Cardiac muscle cell (in vitro differentiated cells and primary cell): ENCODE measurements at regions not wholly inside any gene's neighbourhood (a gene's known extent, or its start where the extent isn't known, plus 50 kb on each side); places are given as distances from the start of the nearest gene placed in this dataset.

ENCODE experiments used
- DNase-seq, 2 donors: peaks; one replicate each; pipeline versions ENCODE4 v3.0.0 to v3.0.0-alpha.2; 2010 to 2017; ENCODE audit warnings: low read depth in 1 of 2, low spot score in 1 of 2
- H3K27ac ChIP-seq: fragments of 200-600 bp; sonication (generic); 2 replicates; pipeline ENCODE4 v1.5.1; 2016
- H3K27me3 ChIP-seq: fragments of 200-600 bp; sonication (generic); 2 replicates; pipeline ENCODE4 v1.6.0; 2016; ENCODE audit warnings: control low read depth
- H3K36me3 ChIP-seq: fragments of 200-600 bp; sonication (generic); 2 replicates; pipeline ENCODE4 v1.5.1; 2016; ENCODE audit warnings: control low read depth
- H3K4me1 ChIP-seq: fragments of 200-600 bp; sonication (generic); 2 replicates; pipeline ENCODE4 v1.8.1; 2017; ENCODE audit warnings: low read depth, mild to moderate bottlenecking, mixed run types
- H3K4me3 ChIP-seq: fragments of 200-600 bp; sonication (generic); 2 replicates; pipeline ENCODE4 v1.5.1; 2016; ENCODE audit warnings: mild to moderate bottlenecking
- H3K9me3 ChIP-seq: fragments of 200-600 bp; sonication (generic); 2 replicates; pipeline ENCODE4 v1.5.1; 2017; ENCODE audit warnings: low read depth, mild to moderate bottlenecking, control low read depth
- TF ChIP-seq, protein P1 (sequence below): IDR thresholded peaks from 2 replicates; pipeline ENCODE4 v1.5.1; 2012; ENCODE audit warnings: low read depth, mild to moderate bottlenecking, low read length

DNA sequence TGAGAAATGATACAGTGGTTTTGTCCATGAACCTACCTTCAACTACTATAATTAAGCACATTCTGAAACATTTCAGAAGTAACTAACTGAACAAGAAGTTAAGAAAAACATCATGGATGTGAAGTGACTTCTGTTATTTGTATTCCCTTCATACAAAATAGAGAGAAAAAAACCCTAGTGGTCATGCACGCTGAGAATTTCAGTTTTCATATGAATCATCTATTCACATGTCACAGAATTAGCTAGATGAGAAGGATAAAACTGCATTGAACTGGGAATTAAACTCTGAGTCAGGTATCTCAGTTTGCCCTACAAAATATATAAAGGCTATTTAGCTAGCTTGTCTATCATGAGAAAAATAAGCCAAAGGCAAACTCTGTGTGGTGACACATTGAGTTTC, 451.8 kb upstream of the FTMT start:
- Histone ChIP-seq H3K36me3 (no peaks in the 10 kb centered on the region), H3K4me3 (no peak overlapping the region)

DNA sequence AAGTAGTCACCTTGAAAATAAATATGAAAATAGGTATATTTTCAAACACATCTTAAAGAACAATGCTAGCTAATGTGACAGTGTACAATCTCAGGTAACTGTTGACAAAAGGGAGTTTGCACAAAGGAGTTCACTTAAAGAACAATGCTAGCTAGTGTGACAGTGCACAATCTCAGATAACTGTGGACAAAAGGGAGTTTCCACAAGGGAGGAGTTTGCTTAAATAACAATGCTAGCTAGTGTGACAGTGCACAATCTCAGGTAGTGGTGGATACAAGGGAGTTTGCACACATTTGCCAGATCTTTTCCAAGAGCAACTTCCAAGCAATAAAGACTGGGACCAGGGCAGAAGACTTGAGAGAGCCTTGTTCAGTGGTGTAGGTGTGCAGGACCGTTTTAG, 442.9 kb upstream of the FTMT start:
- no peak overlapping the region for H3K27ac ChIP-seq
- no peaks in the 10 kb centered on the region for H3K9me3 ChIP-seq
- TF ChIP-seq, protein P1, sequence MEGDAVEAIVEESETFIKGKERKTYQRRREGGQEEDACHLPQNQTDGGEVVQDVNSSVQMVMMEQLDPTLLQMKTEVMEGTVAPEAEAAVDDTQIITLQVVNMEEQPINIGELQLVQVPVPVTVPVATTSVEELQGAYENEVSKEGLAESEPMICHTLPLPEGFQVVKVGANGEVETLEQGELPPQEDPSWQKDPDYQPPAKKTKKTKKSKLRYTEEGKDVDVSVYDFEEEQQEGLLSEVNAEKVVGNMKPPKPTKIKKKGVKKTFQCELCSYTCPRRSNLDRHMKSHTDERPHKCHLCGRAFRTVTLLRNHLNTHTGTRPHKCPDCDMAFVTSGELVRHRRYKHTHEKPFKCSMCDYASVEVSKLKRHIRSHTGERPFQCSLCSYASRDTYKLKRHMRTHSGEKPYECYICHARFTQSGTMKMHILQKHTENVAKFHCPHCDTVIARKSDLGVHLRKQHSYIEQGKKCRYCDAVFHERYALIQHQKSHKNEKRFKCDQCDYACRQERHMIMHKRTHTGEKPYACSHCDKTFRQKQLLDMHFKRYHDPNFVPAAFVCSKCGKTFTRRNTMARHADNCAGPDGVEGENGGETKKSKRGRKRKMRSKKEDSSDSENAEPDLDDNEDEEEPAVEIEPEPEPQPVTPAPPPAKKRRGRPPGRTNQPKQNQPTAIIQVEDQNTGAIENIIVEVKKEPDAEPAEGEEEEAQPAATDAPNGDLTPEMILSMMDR: no peak
- DNase-seq: no peak
- no peaks in the 10 kb centered on the region for H3K36me3 ChIP-seq
- H3K27me3 ChIP-seq: no peaks in the 10 kb centered on the region
- H3K4me3 ChIP-seq: no peak overlapping the region
- H3K4me1 ChIP-seq: peaks cover 1% of the 10 kb centered on the region

More for the DNA sequence above, 451.8 kb upstream of the FTMT start:
- no peak for DNase-seq
- H3K9me3 ChIP-seq: no peaks in the 10 kb centered on the region
- H3K27me3 ChIP-seq: no peaks in the 10 kb centered on the region
- no peaks in the 10 kb centered on the region for H3K4me1 ChIP-seq
- TF ChIP-seq, protein P1: no peak
- no peak overlapping the region for H3K27ac ChIP-seq

DNA sequence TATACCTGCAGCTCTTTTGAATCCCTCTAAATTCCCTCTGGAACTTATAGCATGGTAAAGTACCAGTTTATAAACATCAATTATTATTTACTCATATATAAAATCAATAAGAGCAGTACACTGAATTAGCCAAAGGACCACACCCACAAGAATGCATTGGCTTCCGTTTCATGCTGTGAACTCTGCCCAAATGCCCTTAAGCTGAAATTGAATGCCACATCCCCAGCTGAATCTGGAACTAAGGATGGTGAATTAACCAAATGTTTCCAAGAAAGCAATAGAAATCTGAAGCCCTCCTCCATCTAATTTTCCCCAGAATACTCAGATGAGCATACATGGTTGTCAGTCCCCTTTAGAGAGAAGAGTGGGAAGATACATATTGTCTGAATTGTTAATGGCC, 436.4 kb upstream of the FTMT start:
- Histone ChIP-seq H3K4me3 (no peak overlapping the region), H3K27ac (no peak overlapping the region), H3K27me3 (no peaks in the 10 kb centered on the region), H3K4me1 (peaks cover 9% of the 10 kb centered on the region), H3K36me3 (no peaks in the 10 kb centered on the region), H3K9me3 (no peaks in the 10 kb centered on the region)
- no peak for DNase-seq
- TF ChIP-seq, protein P1: no peak

DNA sequence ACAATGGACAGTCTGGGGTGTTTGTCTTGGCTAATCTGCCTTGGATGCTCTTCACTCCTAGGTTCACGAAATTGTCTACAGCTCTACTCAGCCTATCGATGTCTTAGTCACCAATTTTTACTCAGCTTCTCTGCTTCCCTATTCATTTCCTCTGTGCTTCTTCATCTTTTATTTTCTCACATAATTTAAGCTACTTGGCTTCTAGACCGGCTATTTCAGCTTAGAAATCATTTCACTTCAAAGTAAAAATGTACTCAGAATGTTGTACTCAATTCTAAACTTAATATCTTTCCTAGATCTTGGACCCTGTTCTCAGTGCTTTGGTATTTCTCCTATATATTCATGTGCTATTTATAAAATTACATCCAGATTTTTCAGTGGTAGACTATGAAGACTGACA, 430.0 kb upstream of the FTMT start:
- Histone ChIP-seq H3K4me1 (no peaks in the 10 kb centered on the region), H3K36me3 (no peaks in the 10 kb centered on the region), H3K9me3 (no peaks in the 10 kb centered on the region), H3K27me3 (no peaks in the 10 kb centered on the region), H3K4me3 (no peak overlapping the region), H3K27ac (no peak overlapping the region)
- no peak for DNase-seq
- TF ChIP-seq, protein P1: no peak

DNA sequence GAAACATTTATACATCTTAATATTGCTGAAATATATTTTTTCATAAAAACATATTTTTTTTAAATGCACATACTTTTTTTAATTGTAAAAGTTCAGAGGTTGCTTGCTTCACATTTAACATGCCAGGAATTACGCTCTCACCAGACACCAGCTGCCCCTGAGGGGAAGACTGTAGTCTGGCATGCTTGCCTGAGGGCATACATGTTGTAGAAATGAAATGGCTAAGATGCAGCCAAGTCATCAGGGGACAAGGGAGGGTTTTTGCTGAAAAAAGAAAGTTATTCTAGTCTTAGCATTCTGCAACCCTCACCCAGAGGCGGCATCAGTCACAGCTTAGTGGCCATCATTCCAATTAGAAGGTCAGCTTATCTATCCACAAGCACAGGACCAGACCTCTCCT, 426.7 kb upstream of the FTMT start:
- no peak for DNase-seq
- TF ChIP-seq, protein P1: no peak
- Histone ChIP-seq H3K27me3 (no peaks in the 10 kb centered on the region), H3K27ac (no peak overlapping the region), H3K36me3 (no peaks in the 10 kb centered on the region), H3K4me1 (no peaks in the 10 kb centered on the region), H3K9me3 (no peaks in the 10 kb centered on the region), H3K4me3 (no peak overlapping the region)

DNA sequence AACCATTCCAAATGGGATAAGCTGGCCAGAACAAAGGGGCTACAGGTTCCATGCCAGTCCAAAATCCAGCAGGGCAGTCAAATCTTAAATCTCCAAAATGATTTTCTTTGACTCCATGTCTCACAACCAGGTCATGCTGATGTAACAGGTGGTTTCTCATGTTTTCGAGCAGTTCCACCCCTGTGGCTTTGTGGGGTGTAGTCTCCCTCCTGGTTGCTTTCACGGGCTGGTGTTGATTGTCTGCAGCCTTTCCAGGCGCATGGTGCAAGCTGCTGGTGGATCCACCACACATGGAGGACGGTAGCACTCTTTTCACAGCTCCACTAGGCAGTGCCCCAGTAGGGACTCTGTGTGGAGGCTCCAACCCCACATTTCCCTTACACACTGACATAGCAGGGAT, 425.5 kb upstream of the FTMT start:
- Histone ChIP-seq H3K9me3 (no peaks in the 10 kb centered on the region), H3K27me3 (no peaks in the 10 kb centered on the region), H3K4me3 (no peak overlapping the region), H3K4me1 (no peaks in the 10 kb centered on the region), H3K36me3 (no peaks in the 10 kb centered on the region), H3K27ac (no peak overlapping the region)
- DNase-seq: no peak
- TF ChIP-seq, protein P1: no peak
